ENCODE measurements at regions not wholly inside any gene's neighbourhood (a gene's known extent, or its start where the extent isn't known, plus 50 kb on each side); places are given as distances from the start of the nearest gene placed in this dataset.

GRCh38 chr9:27714388-27714787 is 141.1 kb upstream of the C9orf72 start:
- TF ChIP-seq POLR2A (IDR thresholded peaks at IDR 0.05; ENCODE audit: low read length): no peak
- no peak for TF ChIP-seq GATA1 (IDR thresholded peaks at IDR 0.05; ENCODE audit: low read depth, low read length)

All from erythroblast (primary cell).